ENCODE measurements at regions not wholly inside any gene's neighbourhood (a gene's known extent, or its start where the extent isn't known, plus 50 kb on each side); places are given as distances from the start of the nearest gene placed in this dataset.
A peak's percentile ranks its signal among the peaks of the same experiment; 100 is the strongest.

- no peak for DNase-seq (ENCODE audit: low spot score)
Measured at GRCh38 chr4:28973587-28974350, 1746.4 kb upstream of the PCDH7 start.

DNA sequence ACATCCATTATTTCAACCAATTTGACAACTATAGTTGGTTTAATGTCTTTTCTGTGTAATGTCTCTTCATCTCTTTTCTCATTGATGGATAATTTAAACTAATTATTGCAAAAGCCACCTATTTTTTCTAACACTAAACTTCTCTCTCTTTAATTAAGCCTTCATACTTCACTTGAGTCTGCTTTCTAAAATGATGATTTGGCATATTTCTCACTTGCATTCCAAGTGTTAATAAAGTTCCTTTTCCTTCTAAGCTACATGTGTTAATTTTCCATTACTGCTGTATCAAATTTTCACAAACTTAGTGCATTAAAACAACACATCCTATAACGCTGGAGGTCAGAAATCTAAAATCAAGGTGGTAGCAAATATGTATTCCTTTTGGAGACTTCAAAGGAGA lies 1743.8 kb upstream of the PCDH7 start:
- DNase-seq (ENCODE audit: low spot score) = no peak

DNA sequence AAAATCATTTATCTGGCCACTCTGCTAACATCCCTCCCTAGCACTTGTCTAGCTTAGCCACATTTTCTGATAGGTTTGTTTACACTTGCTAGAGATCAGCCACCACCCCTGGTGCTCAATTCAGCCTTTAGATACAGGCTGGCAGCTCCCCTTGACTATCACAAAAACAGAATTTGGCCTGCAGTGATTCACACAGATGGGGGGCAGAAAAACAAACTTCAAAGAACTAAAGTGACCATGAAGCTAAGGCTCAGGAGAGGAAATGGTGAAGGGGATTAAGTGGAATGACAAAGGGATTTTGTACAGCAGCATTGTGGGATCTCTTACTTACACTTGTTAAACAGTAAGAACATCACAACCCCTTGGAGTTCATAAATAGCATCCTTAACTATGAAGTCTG lies 1718.0 kb upstream of the PCDH7 start:
- peak; percentile 33 for DNase-seq (ENCODE audit: low spot score)

- no peak for DNase-seq (ENCODE audit: low spot score)
Measured at GRCh38 chr4:29005838-29006237, 1714.3 kb upstream of the PCDH7 start.

DNA sequence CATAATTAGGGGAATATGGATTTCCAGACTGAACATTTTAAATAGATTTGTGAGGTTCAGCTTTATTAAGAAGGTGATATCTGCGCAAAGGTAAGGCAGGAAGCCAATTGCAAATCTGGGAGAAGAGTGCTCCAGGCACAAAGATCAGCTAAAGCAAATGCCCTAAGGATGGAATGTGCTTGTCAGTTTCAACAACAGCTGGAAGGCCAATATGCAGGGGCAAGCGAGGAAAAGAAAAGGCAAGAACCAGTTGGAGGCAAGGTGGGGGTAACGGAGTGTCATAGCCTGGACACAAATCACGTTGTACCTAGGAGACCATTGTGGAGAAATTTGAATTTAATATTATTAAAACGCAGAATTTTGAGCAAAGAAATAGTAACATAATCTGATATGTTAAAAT lies 1710.3 kb upstream of the PCDH7 start:
- DNase-seq (ENCODE audit: low spot score) = peak; percentile 11

DNA sequence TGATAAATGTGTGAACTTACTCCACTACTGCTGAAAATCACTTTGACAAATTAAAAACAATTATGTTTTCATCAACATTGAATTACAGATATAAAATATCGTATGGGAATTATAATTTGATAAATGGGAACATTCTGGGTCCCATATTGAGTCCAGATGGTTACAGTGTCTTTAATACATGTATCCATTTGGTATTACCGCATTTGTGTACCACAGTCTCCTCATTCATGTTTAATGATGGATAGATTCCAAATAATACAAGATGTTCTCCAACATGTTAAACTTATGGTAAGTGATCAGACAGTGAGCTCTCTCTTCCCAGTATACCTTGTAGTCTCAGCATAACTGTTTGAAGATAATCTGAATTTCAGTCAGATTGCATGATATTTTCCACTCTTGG lies 1706.8 kb upstream of the PCDH7 start:
- DNase-seq (ENCODE audit: low spot score) = no peak

DNA sequence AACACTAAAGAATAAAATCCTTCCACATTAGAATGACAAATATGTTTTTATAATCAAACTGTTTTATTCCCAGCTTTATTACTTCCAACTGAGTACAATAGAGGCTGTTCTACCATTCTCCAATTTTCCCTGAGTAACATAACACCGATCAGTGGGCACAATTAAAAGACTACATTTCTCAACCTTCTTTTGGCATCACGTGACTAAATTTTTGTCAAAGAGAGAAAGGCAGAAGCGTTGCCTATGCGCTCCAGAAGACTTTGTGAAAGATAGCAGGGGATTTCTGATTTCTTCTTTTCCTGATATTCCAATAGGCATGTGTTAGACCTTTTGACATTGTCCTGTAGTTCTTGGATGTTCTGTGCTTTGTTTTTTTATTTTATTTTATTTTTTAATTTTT lies 1705.6 kb upstream of the PCDH7 start:
- no peak for DNase-seq (ENCODE audit: low spot score)

- DNase-seq (ENCODE audit: low spot score) = no peak
Measured at GRCh38 chr4:29033703-29034102, 1686.5 kb upstream of the PCDH7 start.

DNA sequence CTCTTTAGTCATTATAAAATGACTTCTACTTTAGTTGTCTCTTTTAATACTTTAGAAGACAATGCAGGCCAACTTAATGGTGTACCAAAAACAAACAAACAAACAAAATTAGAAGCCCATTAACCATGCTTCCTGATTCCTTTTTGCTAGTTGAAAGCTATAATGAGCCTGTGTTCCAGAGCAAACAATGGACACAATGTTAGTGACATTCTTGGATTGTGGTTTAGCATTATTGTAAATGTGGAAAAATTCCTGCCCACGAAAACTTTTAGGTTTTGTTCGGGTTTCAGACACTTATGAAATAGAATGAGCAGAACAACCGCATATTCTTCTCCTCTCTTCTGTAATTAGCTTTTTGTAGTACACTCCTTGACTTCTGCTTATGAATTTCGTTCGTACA lies 1682.7 kb upstream of the PCDH7 start:
- DNase-seq (ENCODE audit: low spot score) = no peak

- no peak for DNase-seq (ENCODE audit: low spot score)
Measured at GRCh38 chr4:29043411-29043810, 1676.8 kb upstream of the PCDH7 start.

DNA sequence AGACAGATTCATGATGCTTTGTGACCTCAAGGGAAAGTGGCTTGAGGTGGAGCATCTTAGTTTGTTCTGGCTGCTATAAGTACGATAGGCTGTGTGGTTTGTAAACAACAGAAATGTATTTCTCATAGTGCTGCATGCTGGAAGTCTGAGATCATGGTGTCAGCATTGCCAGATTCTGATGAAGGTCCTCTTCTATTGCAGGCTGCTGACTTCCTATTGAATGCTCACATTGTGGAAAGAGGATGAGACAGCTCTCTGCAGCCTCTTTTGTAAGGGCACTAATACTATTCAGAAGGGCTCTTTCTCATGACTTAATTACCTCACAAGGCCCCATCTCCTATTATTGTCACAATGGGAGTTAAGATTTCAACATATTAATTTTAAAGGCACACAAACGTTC lies 1674.0 kb upstream of the PCDH7 start:
- no peak for DNase-seq (ENCODE audit: low spot score)

GRCh38 chr4:29046781-29047180 lies 1673.4 kb upstream of the PCDH7 start:
- DNase-seq (ENCODE audit: low spot score) = no peak

- no peak for DNase-seq (ENCODE audit: low spot score)
Measured at GRCh38 chr4:29047341-29048041, 1672.7 kb upstream of the PCDH7 start.

- DNase-seq (ENCODE audit: low spot score) = no peak
Measured at GRCh38 chr4:29051381-29051965, 1668.7 kb upstream of the PCDH7 start.

- DNase-seq (ENCODE audit: low spot score) = no peak
Measured at GRCh38 chr4:29052266-29052665, 1667.9 kb upstream of the PCDH7 start.

DNA sequence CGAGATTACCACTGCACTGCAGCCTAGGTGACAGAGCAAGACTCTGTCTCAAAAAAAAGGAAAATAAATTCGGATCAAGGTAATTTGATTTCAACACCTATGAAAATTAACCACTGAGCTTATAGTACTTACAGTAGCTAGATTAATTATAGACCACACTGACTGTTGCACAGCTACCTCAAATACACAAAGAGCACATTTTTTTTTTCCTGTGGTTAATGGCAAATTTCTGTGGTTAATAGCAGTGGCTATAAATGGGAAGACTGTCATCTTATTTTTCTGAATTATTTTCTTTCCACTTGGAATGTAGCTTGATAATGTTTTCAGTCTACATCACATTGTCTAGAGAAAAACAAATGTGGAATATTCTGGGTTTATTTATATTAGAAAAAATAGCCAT lies 1661.6 kb upstream of the PCDH7 start:
- no peak for DNase-seq (ENCODE audit: low spot score)

DNA sequence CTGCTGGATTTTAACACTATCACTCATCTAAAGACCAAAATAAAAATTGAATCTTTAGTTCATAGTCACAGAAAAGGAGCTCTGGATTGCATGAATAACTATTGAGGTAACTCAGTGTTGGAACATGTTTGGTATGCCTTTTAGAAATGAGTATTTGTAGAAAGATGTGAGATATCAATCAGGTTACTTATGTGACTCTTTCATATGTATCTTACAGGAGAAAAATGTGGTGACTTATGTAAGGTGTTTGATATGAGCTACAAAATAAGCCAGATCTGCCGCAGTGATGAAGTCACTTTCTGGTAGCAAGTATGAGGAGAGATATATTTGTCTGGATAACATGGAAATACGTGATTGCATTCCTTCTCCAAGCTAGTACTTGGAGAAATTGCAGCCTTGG lies 1653.3 kb upstream of the PCDH7 start:
- DNase-seq (ENCODE audit: low spot score) = no peak

DNA sequence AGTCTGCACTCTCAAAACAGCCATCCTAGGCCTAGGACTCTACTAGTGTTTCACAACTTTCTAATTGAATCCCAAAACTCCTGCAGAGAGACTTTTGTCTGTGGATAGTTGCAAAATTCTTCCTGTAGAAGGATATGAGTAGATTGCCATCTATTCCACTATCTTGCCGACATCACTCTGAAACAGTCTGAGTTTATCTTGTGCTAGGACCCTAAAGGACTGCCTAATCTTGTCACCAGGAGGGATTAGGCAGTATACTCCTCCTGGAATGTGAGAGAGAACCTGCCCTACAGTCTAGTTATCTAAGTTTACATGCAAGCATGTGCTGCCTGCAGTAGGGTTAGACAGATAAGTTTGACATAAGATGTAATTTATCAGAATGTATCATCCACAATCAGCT lies 1646.6 kb upstream of the PCDH7 start:
- DNase-seq (ENCODE audit: low spot score) = no peak

DNA sequence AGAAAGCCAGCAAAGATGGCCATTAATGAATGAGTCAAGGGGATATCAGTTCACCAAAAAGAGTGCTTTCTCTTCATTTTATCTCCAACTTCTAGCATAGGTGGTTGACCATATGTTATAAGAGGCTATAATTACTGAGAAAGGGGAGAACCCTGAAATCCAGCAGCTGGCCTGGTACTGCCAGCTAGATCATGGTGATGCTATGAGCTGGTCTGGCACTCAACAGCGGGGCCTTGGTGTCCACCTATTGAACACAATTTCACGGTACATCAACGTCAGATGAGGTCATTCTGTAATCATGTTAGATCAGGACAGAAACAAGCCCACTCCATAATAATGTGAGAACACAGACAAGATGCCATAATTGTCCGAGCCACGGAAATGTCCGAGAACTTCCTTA lies 1644.8 kb upstream of the PCDH7 start:
- DNase-seq (ENCODE audit: low spot score) = no peak

- no peak for DNase-seq (ENCODE audit: low spot score)
Measured at GRCh38 chr4:29079260-29079659, 1640.9 kb upstream of the PCDH7 start.

DNA sequence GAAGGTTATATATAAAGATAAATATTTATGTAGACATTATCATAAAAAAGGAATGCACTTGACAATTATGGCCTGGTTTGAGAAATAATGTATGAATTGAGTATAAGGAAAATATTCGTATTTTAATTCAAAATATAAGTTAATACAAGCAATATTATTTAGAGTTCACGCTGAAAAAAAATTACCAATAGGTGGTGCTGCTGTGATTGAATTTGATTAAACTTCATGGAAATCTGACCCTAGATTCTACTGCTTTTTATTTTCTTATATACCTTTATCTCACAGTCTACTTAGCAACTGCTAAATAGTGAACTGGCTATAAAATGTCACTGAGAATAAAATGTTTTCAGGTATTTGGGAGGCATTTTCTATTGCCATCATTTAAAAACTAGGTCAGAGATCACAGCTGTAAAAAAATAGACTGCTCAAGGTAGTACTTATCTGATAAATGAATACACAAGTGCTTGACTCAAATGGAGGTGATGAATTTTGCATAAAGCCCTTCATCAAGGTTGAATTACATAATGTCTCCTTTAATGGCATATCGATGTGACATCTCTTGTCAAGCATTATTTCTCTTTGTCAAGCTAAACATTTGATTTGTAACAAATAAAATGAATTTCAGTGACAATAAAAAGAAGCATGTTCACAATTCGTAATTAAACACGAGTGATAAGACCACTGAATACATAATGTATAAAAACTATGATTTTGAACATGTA lies 1638.8 kb upstream of the PCDH7 start:
- DNase-seq (ENCODE audit: low spot score) = no peak

DNA sequence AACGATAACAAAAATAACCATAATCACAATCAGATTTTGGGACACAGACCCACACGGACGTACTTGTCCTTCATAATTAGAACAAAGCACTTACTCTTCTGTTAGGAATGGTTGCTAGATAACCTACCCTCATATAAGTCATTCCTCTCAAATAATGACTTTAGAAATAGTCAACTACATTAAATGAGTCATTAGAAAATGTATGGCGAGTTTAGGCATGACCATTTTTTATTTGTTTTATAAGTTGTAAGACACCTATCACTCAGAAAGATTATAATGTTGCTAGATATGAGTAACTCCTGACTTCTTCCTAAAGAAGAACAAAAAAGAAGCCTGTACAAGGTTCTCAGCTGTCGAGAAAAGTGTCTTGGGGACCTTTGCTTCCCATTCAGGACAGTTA lies 1637.5 kb upstream of the PCDH7 start:
- DNase-seq (ENCODE audit: low spot score) = no peak

DNA sequence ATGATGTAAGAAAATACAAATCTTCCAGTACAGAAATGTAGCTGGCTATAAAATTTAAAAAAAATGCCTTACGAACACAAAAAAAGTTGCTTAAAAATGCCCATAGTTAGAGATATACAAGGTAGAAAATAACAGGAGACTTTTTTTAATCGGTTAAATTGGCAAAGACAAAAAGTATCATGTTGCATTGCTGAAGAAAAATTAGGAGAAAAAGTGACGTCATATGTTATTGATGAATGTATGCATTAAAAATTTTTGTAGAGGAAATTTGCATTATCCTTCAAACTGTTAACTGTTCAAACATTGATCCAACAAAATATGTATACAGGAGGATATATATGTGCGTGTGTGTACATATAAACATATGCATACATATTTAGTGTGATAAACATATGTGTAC lies 1634.4 kb upstream of the PCDH7 start:
- DNase-seq (ENCODE audit: low spot score) = no peak

All from iPS-NIHi11 (cell line).